ENCODE measurements at regions not wholly inside any gene's neighbourhood (a gene's known extent, or its start where the extent isn't known, plus 50 kb on each side); places are given as distances from the start of the nearest gene placed in this dataset.

- DNase-seq: no peak
These were observed 1119.5 kb downstream of the PLA2G4A start for GRCh38 chr1:187948170-187948794.

GRCh38 chr1:187949567-187949966, 1120.8 kb downstream of the PLA2G4A start:
- WGBS, 5 donors: 76 to 95% (median 89%) methylated on average over 1 of the region's 1 CpG
- intact Hi-C loops (cut with DNase I; ENCODE audit: low total_unique reads): no loop called here

More at GRCh38 chr1:187948170-187948794, 1119.5 kb downstream of the PLA2G4A start:
- no peaks in the 10 kb centered on the region for H3K36me3 ChIP-seq
- H3K27me3 ChIP-seq (replicated peaks in 1 of 7): no peaks in the 10 kb centered on the region
- H3K27ac ChIP-seq: no peak overlapping the region
- no peak overlapping the region for H3K4me3 ChIP-seq
- 72 to 93% (median 81%) methylated on average over 1 of the region's 1 CpG for WGBS, 5 donors
- TF ChIP-seq POLR2AphosphoS5 (IDR thresholded peaks at IDR 0.05): no peak
- no peak for TF ChIP-seq POLR2A (IDR thresholded peaks at IDR 0.05)
- TF ChIP-seq CTCF (IDR thresholded peaks at IDR 0.05 in 8 of 11, conservative IDR thresholded peaks at IDR 0.05 in 3 of 11): no peak
- H3K4me1 ChIP-seq: no peaks in the 10 kb centered on the region
- intact Hi-C loops (cut with DNase I; ENCODE audit: low total_unique reads): no loop called here
- H3K9me3 ChIP-seq: peaks cover 4 to 76% (median 60%) of the 10 kb centered on the region in 8 donors

DNA sequence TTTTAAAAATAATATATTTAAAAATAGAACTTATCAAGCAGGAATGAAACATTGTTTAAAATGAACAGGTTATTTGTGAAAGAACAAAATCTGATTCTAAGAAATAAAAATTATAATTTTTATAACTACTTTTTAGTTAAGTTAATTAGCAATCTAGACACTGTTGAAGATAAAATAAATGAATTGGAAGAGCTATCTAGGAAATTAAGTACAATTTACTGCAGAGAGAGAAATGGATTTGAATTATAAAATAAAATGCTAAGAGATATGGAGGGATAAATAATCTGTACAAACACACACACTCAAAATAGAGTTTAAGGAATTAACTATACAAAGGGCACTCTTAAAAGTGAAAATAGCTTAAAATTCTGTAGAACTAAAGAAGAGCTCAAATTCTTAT, 1123.1 kb downstream of the PLA2G4A start:
- no peak overlapping the region for H3K27ac ChIP-seq
- H3K9me3 ChIP-seq: peaks cover 4 to 67% (median 53%) of the 10 kb centered on the region in 8 donors
- no peak overlapping the region for H3K4me3 ChIP-seq
- DNase-seq: no peak
- H3K4me1 ChIP-seq: no peaks in the 10 kb centered on the region
- intact Hi-C loops (cut with DNase I; ENCODE audit: low total_unique reads): no loop called here
- H3K27me3 ChIP-seq (replicated peaks in 1 of 7): no peaks in the 10 kb centered on the region
- TF ChIP-seq CTCF (IDR thresholded peaks at IDR 0.05 in 8 of 11, conservative IDR thresholded peaks at IDR 0.05 in 3 of 11): no peak
- TF ChIP-seq POLR2AphosphoS5 (IDR thresholded peaks at IDR 0.05): no peak
- TF ChIP-seq POLR2A (IDR thresholded peaks at IDR 0.05): no peak
- no peaks in the 10 kb centered on the region for H3K36me3 ChIP-seq

More at GRCh38 chr1:187949567-187949966, 1120.8 kb downstream of the PLA2G4A start:
- no peak for DNase-seq
- no peak for TF ChIP-seq POLR2A (IDR thresholded peaks at IDR 0.05)
- TF ChIP-seq POLR2AphosphoS5 (IDR thresholded peaks at IDR 0.05): no peak
- TF ChIP-seq CTCF (IDR thresholded peaks at IDR 0.05 in 8 of 11, conservative IDR thresholded peaks at IDR 0.05 in 3 of 11): no peak
- Histone ChIP-seq H3K27me3 (replicated peaks in 1 of 7) (no peaks in the 10 kb centered on the region), H3K36me3 (no peaks in the 10 kb centered on the region), H3K4me3 (no peak overlapping the region), H3K9me3 (peaks cover 4 to 76% (median 66%) of the 10 kb centered on the region in 8 donors), H3K4me1 (no peaks in the 10 kb centered on the region), H3K27ac (no peak overlapping the region)

GRCh38 chr1:187952446-187952845, 1123.7 kb downstream of the PLA2G4A start:
- no peaks in the 10 kb centered on the region for H3K27me3 ChIP-seq (replicated peaks in 1 of 7)
- no peaks in the 10 kb centered on the region for H3K36me3 ChIP-seq
- H3K4me1 ChIP-seq: no peaks in the 10 kb centered on the region
- TF ChIP-seq CTCF (IDR thresholded peaks at IDR 0.05 in 8 of 11, conservative IDR thresholded peaks at IDR 0.05 in 3 of 11): no peak
- TF ChIP-seq POLR2A (IDR thresholded peaks at IDR 0.05): no peak
- no peak for TF ChIP-seq POLR2AphosphoS5 (IDR thresholded peaks at IDR 0.05)
- intact Hi-C loops (cut with DNase I; ENCODE audit: low total_unique reads): no loop called here
- 81 to 91% (median 84%) methylated on average over 2 of the region's 2 CpGs for WGBS, 5 donors
- no peak overlapping the region for H3K4me3 ChIP-seq
- H3K9me3 ChIP-seq: peaks cover 4 to 60% (median 47%) of the 10 kb centered on the region in 8 donors
- H3K27ac ChIP-seq: no peak overlapping the region
- DNase-seq: no peak
